GM21529 (cell line): ENCODE measurements at regions not wholly inside any gene's neighbourhood (a gene's known extent, or its start where the extent isn't known, plus 50 kb on each side); places are given as distances from the start of the nearest gene placed in this dataset.

ENCODE experiments used
- ATAC-seq: cut with Tn5 transposase; IDR thresholded peaks from one replicate; pipeline ENCODE4 v1.9.1; 2021; ENCODE audit not compliant: unreplicated experiment

DNA sequence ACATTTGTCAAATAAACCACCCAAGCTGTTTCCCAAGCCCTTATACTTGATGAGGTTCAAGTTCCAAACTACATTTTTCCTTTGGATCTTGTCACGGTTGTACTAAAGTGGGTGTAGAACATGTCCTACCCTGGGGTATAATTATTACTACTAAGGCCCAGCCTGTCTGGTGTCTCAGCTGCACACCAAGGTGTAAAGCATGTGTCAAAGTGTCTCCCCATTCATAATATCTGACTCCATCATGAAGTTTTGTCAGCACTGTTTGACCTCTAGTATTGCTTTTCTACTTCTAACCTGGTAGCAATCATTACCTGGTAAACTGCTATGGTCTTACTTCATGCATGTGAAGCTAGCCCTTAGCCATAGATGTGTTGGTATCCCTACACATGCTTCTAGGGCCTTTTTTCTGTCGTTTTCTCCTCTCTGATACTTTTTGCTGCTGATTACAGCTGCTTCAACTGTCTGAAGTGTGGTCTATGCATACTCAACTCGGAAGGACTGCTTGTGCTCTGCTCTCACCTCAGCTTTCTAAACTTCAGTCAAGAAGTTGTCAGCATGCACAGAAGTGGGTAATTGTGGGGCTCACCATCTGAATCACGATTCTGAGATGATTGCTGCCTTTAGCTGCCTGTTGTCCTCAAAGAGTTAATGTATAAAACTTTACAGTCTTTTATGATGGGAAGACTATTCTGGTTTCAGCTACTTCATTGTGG, 445.7 kb upstream of the TRIB2 start:
- peak; percentile 58 for ATAC-seq

GRCh38 chr2:12271589-12271984, 445.1 kb upstream of the TRIB2 start:
- peak; percentile 54 for ATAC-seq

DNA sequence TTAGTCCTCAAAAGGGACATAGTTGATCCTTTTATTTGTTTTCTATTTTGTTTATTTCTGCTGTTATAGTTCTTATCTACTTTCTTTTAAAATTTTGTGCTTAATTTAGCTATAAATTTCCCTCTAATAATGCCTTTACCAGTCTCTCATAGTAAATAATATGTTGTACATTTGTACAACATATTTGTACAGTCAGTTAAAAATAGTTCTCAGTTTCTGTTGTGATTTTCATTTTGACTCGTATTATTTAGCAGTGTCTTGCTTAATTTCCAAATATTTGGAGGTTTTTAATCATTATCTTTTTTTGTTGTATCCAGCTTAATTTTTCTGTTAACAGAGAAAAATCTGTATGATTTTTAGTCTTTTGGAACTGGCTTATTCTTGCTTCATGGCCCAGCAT, 443.6 kb upstream of the TRIB2 start:
- ATAC-seq, result peak; percentile 40

DNA sequence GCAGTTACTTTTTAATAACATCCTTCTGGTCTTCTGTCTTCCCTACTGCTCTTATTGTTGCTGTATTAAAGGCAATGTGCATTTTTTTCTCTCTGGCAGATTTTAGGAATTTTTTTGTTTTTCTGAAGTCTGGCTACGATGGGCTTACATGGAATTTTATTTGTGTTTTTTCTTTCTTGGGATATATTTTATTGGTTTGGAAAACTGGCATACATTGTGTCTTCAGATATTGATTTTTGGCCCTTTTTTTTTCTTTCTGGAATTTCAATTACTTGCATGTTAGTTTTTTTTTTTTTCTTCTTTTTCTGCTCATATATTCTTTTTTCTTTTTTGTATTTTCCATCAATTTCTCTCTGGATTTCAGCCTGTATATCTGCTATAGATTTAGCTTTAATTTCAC, 442.1 kb upstream of the TRIB2 start:
- ATAC-seq, result no peak

- ATAC-seq, result no peak
These were observed 439.3 kb upstream of the TRIB2 start for GRCh38 chr2:12277241-12278034.

DNA sequence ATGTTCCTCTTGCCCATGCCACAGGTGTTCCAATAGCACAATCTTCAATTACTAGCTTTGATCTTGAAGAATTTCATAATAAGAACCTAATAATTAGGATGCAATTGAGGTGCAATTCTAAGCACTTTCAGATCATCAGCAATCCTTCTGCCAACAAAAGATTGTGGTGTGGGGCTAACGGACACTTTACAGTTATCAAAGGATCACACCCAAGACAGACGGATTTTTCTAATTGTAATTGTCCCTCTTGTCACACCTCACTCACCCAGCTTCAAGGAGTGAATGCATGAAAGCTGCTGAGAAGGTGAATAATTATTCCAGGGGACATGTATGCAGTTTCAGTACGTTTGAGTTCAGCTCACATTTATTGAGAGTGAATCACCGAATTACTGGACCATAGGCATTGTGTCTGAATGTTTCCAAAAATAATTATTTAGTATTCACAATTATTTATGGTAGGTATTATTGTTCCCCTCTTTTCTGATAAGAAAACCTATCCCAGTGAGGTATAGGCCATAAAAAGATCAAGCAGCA, 438.5 kb upstream of the TRIB2 start:
- ATAC-seq, result no peak

DNA sequence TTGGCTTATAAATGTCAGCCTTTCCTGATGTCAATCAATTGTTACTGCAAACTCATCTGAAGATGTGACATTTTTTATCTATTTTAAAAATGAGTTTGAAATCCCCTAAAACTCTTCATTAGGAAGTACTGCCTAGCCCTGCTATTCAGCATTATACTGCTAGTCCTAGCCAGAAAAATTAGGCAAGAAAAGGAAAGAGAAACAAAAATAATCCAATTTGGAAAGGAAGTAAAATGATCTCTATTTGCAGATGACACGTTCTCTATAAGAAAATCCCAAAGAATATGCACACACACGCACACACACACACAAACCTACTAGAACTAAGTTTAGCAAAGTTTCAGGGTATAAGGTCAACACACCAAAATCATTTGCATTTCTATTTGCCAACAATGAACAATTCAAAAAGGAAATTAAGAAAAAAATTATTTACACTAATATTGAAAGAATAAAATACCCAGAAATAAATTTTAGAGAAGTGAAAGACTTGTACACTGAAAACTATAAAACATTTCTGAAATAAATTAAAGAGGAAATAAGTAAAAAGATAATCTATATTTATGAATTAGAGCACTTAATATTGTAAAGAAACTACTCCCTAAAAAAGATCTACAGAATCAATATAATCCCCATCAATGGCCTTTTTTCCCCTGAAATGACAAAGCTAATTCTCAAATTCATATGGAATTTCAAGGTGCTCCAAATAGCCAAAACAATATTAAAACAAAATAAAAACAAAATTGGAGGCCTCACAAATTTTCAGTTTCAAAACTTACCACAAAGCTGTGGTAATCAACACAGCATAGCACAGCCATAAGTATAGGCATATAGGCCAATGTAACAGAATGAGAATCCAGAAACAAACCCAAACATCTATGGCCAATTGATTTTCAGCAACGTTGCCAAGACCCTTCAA, 433.7 kb upstream of the TRIB2 start:
- peak; percentile 79 for ATAC-seq

DNA sequence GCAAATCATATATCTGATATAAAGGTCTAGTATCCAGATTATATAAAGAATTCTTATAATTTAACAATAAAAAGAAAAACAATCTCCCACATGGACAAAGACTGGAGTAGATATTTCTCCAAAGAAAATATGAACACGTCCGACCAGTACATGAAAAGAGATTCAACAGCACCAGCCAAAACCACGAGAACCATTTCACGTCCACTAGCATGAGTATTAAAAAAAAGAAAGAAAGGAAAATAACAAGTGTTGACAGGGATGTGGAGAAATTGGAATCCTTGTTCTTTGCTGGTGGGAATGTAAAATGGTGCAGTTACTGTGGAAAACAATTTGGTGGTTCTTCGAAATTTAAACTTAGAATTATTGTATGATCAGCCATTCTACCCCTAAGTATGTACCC, 432.7 kb upstream of the TRIB2 start:
- ATAC-seq, result no peak

GRCh38 chr2:12284487-12284886, 432.2 kb upstream of the TRIB2 start:
- no peak for ATAC-seq

GRCh38 chr2:12286347-12286746, 430.4 kb upstream of the TRIB2 start:
- no peak for ATAC-seq

DNA sequence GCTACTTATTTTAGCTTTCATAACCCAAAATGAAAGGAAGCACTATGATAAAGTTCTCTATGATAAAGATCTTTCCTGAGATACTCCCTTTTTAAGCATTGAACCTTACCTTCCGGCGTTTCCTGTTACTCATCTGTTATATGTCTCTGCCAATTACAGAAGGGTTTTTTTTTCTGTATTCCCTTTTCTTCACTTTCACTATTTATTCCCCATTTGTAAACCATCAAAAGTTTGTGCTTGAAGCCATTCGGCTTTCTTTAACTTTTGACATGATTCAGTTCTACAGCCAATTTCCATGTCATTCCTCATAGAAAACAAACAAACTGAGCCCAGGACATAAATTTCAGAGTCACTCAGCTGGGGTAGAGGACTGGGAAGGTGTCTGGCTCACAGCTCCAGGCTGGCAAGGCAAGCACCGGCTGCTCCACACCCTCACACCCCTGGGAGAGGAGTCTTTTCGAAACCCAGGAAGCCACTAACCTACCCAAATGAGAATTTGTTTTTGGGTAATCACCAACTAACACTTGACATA, 429.4 kb upstream of the TRIB2 start:
- ATAC-seq, result no peak

GRCh38 chr2:12288048-12288447, 428.7 kb upstream of the TRIB2 start:
- ATAC-seq, result no peak

GRCh38 chr2:12289120-12289802, 427.5 kb upstream of the TRIB2 start:
- no peak for ATAC-seq

GRCh38 chr2:12291303-12291702, 425.4 kb upstream of the TRIB2 start:
- ATAC-seq, result no peak

GRCh38 chr2:12293874-12294273, 422.9 kb upstream of the TRIB2 start:
- peak; percentile 95 for ATAC-seq

DNA sequence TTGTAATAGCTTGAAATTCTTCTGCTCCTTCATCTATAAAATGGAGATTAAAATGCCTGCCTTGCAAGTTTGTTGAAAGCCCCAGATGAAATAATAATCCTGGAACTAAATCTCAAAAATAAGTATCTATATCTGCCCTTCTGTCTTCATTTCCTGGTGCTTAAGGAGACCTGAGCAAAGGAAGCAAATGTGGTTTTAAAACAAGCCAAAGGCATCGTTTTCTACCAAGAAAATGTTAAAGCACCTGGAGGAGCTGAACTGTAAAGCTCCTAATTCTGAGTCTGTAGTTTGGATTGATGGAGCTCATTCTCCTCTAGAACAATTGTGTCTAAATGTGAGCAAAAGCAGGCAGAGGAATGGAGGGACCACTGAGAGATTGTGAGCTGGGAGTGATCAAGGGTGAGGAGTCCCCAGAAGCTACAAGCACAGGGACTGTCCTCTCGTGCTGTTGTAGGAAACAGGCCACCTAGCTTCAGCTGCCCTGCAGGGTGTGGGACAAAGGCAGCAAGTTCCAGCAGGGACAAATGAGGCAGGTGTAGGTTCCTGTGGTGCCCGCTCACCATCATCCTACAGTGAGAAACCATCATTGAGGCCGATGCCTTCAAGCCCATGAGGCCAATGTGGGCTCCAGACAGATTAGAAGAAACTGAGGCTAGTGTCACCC, 420.7 kb upstream of the TRIB2 start:
- no peak for ATAC-seq

GRCh38 chr2:12296915-12297314, 419.8 kb upstream of the TRIB2 start:
- no peak for ATAC-seq

DNA sequence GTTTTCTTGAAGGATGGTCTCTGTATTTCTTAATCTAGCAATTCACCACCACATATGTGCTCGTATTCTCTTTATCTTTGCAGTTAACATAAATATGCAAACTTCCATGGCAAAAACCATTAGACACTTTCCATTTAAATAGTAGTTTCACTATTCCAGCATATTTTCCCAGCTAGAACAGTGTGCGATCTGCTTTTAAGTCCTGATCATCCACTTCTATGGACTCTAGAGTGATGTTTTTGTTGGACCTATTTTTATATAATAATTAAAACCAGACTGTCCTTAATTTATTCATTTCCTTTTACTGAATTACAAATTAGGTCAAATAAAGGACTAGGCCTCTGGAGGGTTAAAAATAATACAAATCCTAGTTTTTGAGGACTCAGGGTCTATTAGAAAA, 418.4 kb upstream of the TRIB2 start:
- no peak for ATAC-seq

- ATAC-seq, result no peak
These were observed 417.3 kb upstream of the TRIB2 start for GRCh38 chr2:12299431-12299830.
